CD4-positive, alpha-beta T cell treated with Interleukin-17A for 1 hour (primary cell): ENCODE measurements at regions not wholly inside any gene's neighbourhood (a gene's known extent, or its start where the extent isn't known, plus 50 kb on each side); places are given as distances from the start of the nearest gene placed in this dataset.

Experiments used
- DNase-seq: peaks from one replicate; pipeline ENCODE4 v3.0.0-alpha.2; 2020

- no peak for DNase-seq
Observed at GRCh38 chr5:56340196-56340980, 107.3 kb upstream of the ANKRD55 start.

DNA sequence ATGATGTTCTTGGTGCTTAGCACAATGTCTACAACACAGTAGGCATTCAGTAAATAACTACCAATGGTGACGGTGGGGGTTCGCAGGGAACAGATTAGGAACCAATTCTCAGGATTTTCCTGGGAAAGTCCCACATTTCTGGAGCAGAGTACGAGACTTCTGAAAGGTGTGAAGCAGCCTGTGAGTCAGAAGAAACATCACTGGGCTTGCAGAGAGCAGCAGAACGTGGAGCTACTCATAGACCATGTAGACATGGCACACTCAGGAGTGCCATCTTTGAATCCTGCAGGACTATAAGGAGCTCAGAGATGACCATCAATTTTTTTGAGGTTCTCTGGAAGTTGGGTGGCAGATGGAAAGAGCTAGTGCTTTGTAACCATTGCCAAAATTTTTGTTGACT, 106.6 kb upstream of the ANKRD55 start:
- DNase-seq, result no peak

- no peak for DNase-seq
Observed at GRCh38 chr5:56337715-56338319, 104.7 kb upstream of the ANKRD55 start.

DNA sequence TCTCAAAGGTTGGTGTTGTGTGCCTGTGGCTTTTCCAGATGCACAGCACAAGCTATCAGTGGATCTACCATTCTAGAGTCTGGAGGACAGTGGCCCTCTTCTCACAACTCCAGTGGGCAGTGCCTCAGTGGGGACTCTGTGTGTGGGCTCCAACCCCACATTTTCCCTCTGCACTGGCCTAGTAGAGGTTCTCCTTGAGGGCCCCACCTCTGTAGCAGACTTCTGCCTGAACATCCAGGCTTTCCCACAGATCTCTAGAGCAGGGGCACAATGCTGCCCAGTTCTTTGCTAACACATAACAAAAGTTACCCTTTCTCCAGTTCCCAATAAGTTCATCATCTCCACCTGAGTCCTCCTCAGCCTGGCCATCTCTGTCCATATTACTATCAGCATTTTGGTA, 102.1 kb upstream of the ANKRD55 start:
- no peak for DNase-seq

GRCh38 chr5:56330806-56331205, 97.7 kb upstream of the ANKRD55 start:
- DNase-seq, result no peak

- no peak for DNase-seq
Observed at GRCh38 chr5:56330167-56330566, 97.0 kb upstream of the ANKRD55 start.

- DNase-seq, result no peak
Observed at GRCh38 chr5:56329652-56330051, 96.5 kb upstream of the ANKRD55 start.

DNA sequence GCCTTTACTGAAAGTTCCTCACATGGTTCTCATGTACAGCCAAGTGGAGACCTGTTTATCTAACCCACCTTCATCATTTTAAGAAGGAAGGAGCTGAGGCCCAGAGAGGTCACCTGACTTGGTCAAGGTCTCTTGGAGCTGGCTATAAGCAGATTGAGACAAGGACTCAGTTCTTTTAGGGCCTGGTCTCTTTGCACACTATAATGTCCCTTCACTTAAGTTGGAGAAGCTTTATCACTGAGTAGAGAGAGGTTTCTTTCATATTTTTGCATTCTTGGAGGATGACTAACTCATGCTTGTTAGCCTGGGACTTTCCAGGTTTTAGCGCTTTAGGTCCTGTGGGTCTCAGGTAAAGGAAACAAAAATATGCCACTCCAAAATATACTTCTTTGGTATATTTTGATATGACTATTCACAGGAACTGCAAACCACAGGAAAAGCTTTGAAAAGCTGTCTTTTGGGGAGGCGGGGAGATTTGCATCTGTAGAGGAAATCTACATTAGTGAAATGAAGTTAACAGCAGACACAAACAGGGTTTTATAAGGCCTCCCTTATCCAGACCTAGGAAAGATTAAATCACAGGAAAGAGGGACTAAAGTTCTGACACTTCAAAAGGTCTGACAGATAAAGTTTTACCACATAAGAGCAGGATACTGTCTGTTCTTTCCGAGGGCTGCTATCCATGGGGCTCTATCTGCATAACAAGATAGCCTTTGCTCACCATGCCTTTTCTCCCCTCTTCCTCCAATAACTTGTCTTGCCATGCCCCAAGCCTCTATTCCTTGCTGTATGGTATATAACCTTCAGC, 95.8 kb upstream of the ANKRD55 start:
- DNase-seq, result peak; percentile 76

DNA sequence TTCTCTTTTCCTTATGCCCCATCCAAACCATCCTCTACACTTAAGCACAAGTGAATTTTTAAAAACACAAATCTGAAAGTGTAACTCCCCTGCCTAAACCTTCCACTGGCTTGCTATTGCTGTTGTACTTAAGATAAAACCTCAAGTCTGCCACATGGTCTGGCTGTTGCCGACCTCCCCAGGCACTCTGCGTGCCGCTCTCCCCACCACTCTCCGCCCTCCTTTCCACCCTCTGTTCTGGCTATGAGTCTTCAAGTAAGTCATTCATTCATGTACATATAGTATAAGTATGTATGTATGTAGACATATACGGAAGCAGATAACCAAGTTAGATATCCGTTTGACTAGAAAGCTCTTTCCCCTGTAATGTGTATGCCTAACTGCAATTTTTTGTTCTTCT, 94.7 kb upstream of the ANKRD55 start:
- peak; percentile 42 for DNase-seq

GRCh38 chr5:56326770-56327169, 93.6 kb upstream of the ANKRD55 start:
- DNase-seq, result no peak

GRCh38 chr5:56326116-56326515, 93.0 kb upstream of the ANKRD55 start:
- DNase-seq, result no peak

DNA sequence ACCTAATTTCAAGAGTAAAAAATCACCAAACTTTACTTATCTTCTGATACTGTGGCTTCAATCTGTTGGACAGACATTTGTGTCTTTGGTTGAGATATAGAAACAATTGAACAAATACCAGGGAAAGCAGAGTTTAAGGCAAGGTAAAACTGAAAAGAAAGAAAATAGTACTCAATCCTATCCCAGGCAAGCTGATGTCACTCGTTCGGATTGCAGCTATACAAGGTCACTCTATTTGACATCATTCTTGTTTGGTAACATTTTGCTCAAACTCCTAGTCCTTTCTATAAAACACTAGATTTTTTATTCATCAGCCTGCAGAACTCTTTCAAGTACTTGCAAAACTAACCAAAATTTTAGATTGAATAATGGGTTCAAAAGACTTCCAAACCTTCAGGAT, 91.9 kb upstream of the ANKRD55 start:
- no peak for DNase-seq

DNA sequence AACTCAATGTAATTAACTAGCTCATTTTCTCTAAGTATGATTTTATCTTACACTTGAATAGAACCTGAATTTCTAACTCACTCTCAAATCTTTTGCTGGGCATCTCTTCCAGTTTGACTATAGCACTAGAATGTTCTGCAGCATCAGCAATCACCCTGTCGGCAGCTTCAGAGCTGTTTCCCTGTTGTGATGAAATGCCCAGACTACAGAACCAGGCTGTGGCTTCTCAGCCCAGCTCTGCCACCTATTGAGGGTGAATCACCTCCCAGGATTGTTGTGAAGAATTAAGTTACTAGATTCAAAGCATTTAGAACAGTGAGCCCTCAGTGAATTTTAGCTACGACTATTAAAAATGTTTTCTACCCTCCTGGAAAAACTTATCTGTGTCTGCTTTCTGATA, 90.4 kb upstream of the ANKRD55 start:
- no peak for DNase-seq

GRCh38 chr5:56322592-56322991, 89.5 kb upstream of the ANKRD55 start:
- no peak for DNase-seq

GRCh38 chr5:56321236-56321881, 88.2 kb upstream of the ANKRD55 start:
- DNase-seq, result no peak

GRCh38 chr5:56320686-56321085, 87.6 kb upstream of the ANKRD55 start:
- DNase-seq, result no peak

DNA sequence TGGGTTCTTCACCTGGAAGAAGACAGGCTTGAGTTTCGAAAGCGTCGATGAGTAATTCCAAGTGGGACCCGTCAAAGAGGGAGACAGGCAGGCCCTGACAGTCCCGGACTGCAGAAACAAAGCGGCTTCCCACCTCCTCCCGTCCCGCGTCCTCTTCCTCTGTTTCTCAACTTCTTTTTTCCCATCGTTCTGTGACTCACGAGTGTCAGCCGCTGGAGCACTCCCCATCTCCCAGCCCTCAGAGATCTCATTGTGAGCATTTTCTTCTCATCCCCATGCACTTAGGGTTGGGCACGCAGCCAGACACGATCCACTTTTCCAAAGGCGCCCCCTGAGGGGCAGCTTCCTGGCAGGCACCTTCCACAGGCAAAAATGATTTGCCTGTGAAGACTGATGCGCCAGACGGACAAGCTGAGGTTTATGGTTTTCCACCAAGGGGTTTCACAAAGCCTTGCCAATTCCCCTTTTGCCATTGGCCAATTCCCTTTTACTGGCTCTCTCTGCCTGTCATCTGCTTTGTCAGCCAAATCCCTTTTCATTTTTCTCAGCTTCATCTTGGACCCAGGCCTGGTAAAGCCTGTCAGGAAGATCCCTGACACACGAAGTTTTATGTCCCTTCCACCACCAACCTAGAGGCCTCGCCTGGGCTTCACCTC, 86.5 kb upstream of the ANKRD55 start:
- DNase-seq, result no peak

DNA sequence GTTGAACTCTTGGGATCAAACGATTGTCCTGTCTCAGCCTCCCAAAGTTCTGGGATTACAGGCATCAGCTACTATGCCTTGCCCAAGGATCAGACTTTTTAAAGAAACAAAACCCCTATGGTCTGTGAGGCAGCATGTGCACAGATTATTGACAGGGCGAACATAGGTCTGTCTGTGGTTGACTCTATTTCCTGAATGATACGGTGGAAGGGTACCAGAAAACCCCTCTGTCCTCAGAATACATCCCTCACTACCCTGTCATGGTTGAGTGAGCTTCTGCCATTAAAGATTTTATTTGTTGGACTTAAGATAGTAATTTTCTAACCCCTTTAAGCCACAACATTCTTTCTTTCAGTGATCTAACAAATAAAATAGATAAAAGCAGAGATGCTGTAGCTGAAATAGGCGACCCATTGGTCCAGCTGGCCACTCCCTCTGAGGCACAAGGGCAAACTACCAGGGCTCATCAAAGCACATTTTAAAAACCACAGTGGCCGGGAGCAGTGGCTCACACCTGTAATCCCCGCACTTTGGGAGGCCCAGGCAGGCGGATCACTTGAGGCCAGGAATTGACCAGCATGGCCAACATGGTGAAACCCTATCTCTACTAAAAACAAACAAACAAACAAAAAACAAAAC, 84.9 kb upstream of the ANKRD55 start:
- no peak for DNase-seq

DNA sequence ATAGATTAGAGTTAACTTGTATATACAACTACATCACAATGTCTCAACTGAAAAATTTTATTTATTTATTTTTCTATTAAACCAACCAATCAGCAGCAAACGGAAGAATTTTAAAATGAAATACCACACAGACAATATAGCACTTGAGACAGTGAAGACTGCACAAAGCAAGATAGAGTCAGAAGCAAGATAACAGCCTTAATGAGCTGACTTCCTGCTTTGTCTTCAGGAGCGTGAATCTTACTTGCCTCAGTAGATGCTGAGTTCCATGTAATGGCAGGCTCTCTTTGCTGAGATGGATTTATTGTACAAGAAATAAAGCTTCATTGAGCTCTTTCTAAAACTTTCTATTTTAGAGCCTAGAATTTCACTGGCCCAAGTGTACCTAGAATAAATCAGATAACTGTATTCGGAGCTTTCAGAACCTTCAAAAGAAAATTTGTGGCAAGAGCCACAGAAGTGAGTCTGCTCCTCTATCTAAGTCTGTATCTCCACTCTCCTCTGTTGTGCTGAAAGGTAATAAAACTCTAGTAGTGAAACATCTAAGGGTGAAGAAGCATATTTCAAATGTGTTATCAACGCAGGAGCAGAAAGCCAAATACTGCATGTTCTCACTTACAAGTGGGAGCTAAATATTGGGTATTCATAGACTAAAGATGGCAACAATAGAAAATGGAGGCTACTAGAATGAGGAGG, 83.3 kb upstream of the ANKRD55 start:
- DNase-seq, result no peak

- DNase-seq, result peak; percentile 63
Observed at GRCh38 chr5:56314529-56314928, 81.4 kb upstream of the ANKRD55 start.

- DNase-seq, result no peak
Observed at GRCh38 chr5:56313596-56313995, 80.5 kb upstream of the ANKRD55 start.
